K562 (cell line): ENCODE measurements at regions not wholly inside any gene's neighbourhood (a gene's known extent, or its start where the extent isn't known, plus 50 kb on each side); places are given as distances from the start of the nearest gene placed in this dataset.

ENCODE experiments used
- CAMTA2 ChIP-seq: fragments of 250-450 bp; sonication (Bioruptor Pico); conservative IDR thresholded peaks from 2 replicates; pipeline ENCODE4 v1.5.1; 2022
- MBD2 ChIP-seq: sonication (generic); IDR thresholded peaks from 2 replicates; pipeline ENCODE4 v1.6.1; 2016; ENCODE audit warnings: low read depth, borderline replicate concordance
- NCOR1 ChIP-seq: fragments of 450-650 bp; IDR thresholded peaks from 2 replicates; pipeline ENCODE4 v1.6.1; 2016; ENCODE audit warnings: mild to moderate bottlenecking, moderate library complexity
- NR2C1 ChIP-seq, 2 experiments: fragments of 450-650 bp; IDR thresholded peaks; 2 replicates each; pipeline ENCODE4 v1.6.1; 2017; ENCODE audit warnings: mild to moderate bottlenecking in 2 of 2, antibody characterized with exemption in 1 of 2, inconsistent platforms in 1 of 2, missing compliant biosample characterization in 1 of 2, missing genetic modification characterization in 1 of 2
- POLR2AphosphoS5 ChIP-seq: IDR thresholded peaks from 2 replicates; pipeline ENCODE4 v1.6.1; 2011; ENCODE audit warnings: mild to moderate bottlenecking, low read depth, low read length, moderate library complexity; ENCODE audit not compliant: control insufficient read depth, insufficient read depth
- TF ChIP-seq, protein P1 (sequence below): sonication (generic); formaldehyde crosslinking; IDR thresholded peaks from 2 replicates; pipeline ENCODE4 v1.8.0; 2023; ENCODE audit warnings: missing genetic modification reagents, mild to moderate bottlenecking, borderline replicate concordance
- TF ChIP-seq, protein P2 (sequence below), 3 experiments: IDR thresholded peaks in 2 of 3; conservative IDR thresholded peaks in 1 of 3; 2 replicates each; pipeline ENCODE4 v1.5.1; 2011 to 2012; ENCODE audit warnings: low read length in 3 of 3, mild to moderate bottlenecking in 3 of 3, control low read depth in 2 of 3, improper control_type of control experiment in 1 of 3, inconsistent platforms in 1 of 3, low read depth in 1 of 3, mixed read lengths in 1 of 3, moderate library complexity in 1 of 3; ENCODE audit not compliant: insufficient read depth in 2 of 3

DNA sequence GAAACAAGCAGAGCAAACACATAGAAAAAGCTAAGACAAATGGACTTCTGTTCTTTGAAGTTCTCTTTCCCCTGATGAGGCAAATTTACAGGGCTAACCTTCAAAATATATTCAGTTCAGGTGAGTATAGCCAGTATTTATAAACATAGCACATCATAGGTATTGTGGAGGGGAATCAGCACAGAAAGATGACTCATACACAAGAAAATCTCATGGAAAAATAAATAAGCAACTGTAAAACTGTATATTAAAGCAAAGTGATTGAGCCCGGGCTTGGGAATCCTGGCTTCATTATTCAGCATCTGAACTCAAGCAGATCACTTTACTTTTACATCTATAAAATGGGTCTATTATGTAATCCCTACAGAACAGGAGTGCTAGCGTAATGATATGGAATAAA lies 173.5 kb upstream of the PAPPA start:
- no peak for TF ChIP-seq POLR2AphosphoS5
- TF ChIP-seq, protein P1, sequence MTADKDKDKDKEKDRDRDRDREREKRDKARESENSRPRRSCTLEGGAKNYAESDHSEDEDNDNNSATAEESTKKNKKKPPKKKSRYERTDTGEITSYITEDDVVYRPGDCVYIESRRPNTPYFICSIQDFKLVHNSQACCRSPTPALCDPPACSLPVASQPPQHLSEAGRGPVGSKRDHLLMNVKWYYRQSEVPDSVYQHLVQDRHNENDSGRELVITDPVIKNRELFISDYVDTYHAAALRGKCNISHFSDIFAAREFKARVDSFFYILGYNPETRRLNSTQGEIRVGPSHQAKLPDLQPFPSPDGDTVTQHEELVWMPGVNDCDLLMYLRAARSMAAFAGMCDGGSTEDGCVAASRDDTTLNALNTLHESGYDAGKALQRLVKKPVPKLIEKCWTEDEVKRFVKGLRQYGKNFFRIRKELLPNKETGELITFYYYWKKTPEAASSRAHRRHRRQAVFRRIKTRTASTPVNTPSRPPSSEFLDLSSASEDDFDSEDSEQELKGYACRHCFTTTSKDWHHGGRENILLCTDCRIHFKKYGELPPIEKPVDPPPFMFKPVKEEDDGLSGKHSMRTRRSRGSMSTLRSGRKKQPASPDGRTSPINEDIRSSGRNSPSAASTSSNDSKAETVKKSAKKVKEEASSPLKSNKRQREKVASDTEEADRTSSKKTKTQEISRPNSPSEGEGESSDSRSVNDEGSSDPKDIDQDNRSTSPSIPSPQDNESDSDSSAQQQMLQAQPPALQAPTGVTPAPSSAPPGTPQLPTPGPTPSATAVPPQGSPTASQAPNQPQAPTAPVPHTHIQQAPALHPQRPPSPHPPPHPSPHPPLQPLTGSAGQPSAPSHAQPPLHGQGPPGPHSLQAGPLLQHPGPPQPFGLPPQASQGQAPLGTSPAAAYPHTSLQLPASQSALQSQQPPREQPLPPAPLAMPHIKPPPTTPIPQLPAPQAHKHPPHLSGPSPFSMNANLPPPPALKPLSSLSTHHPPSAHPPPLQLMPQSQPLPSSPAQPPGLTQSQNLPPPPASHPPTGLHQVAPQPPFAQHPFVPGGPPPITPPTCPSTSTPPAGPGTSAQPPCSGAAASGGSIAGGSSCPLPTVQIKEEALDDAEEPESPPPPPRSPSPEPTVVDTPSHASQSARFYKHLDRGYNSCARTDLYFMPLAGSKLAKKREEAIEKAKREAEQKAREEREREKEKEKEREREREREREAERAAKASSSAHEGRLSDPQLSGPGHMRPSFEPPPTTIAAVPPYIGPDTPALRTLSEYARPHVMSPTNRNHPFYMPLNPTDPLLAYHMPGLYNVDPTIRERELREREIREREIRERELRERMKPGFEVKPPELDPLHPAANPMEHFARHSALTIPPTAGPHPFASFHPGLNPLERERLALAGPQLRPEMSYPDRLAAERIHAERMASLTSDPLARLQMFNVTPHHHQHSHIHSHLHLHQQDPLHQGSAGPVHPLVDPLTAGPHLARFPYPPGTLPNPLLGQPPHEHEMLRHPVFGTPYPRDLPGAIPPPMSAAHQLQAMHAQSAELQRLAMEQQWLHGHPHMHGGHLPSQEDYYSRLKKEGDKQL (CRISPR knock-in tag), result no peak
- TF ChIP-seq, protein P2, sequence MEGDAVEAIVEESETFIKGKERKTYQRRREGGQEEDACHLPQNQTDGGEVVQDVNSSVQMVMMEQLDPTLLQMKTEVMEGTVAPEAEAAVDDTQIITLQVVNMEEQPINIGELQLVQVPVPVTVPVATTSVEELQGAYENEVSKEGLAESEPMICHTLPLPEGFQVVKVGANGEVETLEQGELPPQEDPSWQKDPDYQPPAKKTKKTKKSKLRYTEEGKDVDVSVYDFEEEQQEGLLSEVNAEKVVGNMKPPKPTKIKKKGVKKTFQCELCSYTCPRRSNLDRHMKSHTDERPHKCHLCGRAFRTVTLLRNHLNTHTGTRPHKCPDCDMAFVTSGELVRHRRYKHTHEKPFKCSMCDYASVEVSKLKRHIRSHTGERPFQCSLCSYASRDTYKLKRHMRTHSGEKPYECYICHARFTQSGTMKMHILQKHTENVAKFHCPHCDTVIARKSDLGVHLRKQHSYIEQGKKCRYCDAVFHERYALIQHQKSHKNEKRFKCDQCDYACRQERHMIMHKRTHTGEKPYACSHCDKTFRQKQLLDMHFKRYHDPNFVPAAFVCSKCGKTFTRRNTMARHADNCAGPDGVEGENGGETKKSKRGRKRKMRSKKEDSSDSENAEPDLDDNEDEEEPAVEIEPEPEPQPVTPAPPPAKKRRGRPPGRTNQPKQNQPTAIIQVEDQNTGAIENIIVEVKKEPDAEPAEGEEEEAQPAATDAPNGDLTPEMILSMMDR (IDR thresholded peaks at IDR 0.05 in 2 of 3, conservative IDR thresholded peaks at IDR 0.05 in 1 of 3; ENCODE audit: insufficient read depth in 2 of 3, low read depth in 1 of 3, low read length in 3 of 3), result no peak
- no peak for TF ChIP-seq MBD2
- no peak for TF ChIP-seq CAMTA2 (CRISPR knock-in tag)
- TF ChIP-seq NCOR1, result no peak
- TF ChIP-seq NR2C1 (IDR thresholded peaks at IDR 0.05), result no peak
- no peak for TF ChIP-seq NR2C1 (tag; IDR thresholded peaks at IDR 0.05)
